Smooth muscle cell (in vitro differentiated cells): ENCODE measurements at regions not wholly inside any gene's neighbourhood (a gene's known extent, or its start where the extent isn't known, plus 50 kb on each side); places are given as distances from the start of the nearest gene placed in this dataset.

Experiments used
- DNase-seq: peaks from one replicate; lab custom pipeline; 2025; ENCODE audit not compliant: unreplicated experiment; lab: John Stamatoyannopoulos, UW
- H2AFZ ChIP-seq: fragments of 200-600 bp; sonication (generic); 2 replicates; pipeline ENCODE4 v1.6.0; 2016; ENCODE audit warnings: antibody characterized with exemption, low read depth, mild to moderate bottlenecking
- H3F3A ChIP-seq: fragments of 200-600 bp; sonication (generic); 2 replicates; pipeline ENCODE4 v1.6.0; 2017; ENCODE audit warnings: antibody characterized with exemption, low read depth
- H3K27ac ChIP-seq: fragments of 200-600 bp; sonication (generic); 2 replicates; pipeline ENCODE4 v1.5.1; 2016; ENCODE audit warnings: low read depth, mild to moderate bottlenecking
- H3K27me3 ChIP-seq: fragments of 200-600 bp; sonication (generic); 2 replicates; pipeline ENCODE4 v1.6.1; 2016; ENCODE audit warnings: low read depth, mild to moderate bottlenecking
- H3K36me3 ChIP-seq: fragments of 200-600 bp; sonication (generic); 2 replicates; pipeline ENCODE4 v1.5.1; 2016; ENCODE audit warnings: low read depth
- H3K4me1 ChIP-seq: fragments of 200-600 bp; sonication (generic); 2 replicates; pipeline ENCODE4 v1.5.1; 2016; ENCODE audit warnings: low read depth
- H3K4me2 ChIP-seq: fragments of 200-600 bp; sonication (generic); 2 replicates; pipeline ENCODE4 v1.6.0; 2016; ENCODE audit warnings: mild to moderate bottlenecking
- H3K4me3 ChIP-seq: fragments of 200-600 bp; sonication (generic); 2 replicates; pipeline ENCODE4 v1.5.1; 2016; ENCODE audit warnings: mild to moderate bottlenecking
- H3K79me2 ChIP-seq: fragments of 200-600 bp; sonication (generic); 2 replicates; pipeline ENCODE4 v1.6.0; 2016; ENCODE audit warnings: low read depth, mild to moderate bottlenecking
- H3K9ac ChIP-seq: fragments of 200-600 bp; sonication (generic); 2 replicates; pipeline ENCODE4 v1.6.0; 2016; ENCODE audit warnings: low read depth
- H3K9me3 ChIP-seq: fragments of 200-600 bp; sonication (generic); replicated peaks from 2 replicates; pipeline ENCODE4 v1.5.1; 2016; ENCODE audit warnings: low read depth
- H4K20me1 ChIP-seq: fragments of 200-600 bp; sonication (generic); 2 replicates; pipeline ENCODE4 v1.6.0; 2016; ENCODE audit warnings: low read depth
- WGBS: methylation state at CpG from one replicate; pipeline ENCODE4 v1.1.7; 2016; ENCODE audit warnings: low lambda C conversion rate; 5-methylcytosine and 5-hydroxymethylcytosine counted together
- TF ChIP-seq, protein P1 (sequence below): fragments of 200-600 bp; sonication (generic); IDR thresholded peaks from 2 replicates; pipeline ENCODE4 v1.5.1; 2017; ENCODE audit warnings: borderline replicate concordance, mild to moderate bottlenecking, antibody characterized with exemption; ENCODE audit not compliant: insufficient read depth, poor library complexity, severe bottlenecking

DNA sequence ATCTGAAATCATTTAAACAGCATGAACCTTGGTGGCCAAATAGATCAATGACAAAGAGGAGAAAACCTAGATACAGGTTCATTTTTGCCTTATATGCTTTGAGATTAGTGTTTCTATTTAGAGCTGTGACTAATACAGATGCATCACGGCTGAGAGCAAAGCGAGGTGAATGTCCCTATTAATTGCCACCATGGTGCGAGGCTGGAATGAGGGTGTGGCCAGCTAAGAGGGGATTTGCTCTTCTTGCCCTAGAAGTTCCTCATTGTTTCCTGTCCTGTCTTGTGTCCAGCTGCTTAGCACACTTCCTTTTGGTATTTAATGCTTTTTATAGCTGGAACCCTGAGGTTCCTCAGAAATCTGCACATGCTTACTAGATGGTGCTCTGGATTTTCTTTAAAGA, 339.1 kb upstream of the RGMA start:
- H2AFZ ChIP-seq: no peak overlapping the region
- H3K36me3 ChIP-seq: no peaks in the 10 kb centered on the region
- no peaks in the 10 kb centered on the region for H3K27me3 ChIP-seq
- no peak overlapping the region for H3K27ac ChIP-seq
- no peak overlapping the region for H3K9ac ChIP-seq
- H3F3A ChIP-seq: no peaks in the 10 kb centered on the region
- H3K9me3 ChIP-seq: no peaks in the 10 kb centered on the region
- no peaks in the 10 kb centered on the region for H3K79me2 ChIP-seq
- no peak overlapping the region for H3K4me2 ChIP-seq
- 26% methylated on average over 3 of the region's 3 CpGs for WGBS
- H3K4me1 ChIP-seq: peaks cover 4% of the 10 kb centered on the region
- no peak for DNase-seq
- no peak overlapping the region for H3K4me3 ChIP-seq
- TF ChIP-seq, protein P1, sequence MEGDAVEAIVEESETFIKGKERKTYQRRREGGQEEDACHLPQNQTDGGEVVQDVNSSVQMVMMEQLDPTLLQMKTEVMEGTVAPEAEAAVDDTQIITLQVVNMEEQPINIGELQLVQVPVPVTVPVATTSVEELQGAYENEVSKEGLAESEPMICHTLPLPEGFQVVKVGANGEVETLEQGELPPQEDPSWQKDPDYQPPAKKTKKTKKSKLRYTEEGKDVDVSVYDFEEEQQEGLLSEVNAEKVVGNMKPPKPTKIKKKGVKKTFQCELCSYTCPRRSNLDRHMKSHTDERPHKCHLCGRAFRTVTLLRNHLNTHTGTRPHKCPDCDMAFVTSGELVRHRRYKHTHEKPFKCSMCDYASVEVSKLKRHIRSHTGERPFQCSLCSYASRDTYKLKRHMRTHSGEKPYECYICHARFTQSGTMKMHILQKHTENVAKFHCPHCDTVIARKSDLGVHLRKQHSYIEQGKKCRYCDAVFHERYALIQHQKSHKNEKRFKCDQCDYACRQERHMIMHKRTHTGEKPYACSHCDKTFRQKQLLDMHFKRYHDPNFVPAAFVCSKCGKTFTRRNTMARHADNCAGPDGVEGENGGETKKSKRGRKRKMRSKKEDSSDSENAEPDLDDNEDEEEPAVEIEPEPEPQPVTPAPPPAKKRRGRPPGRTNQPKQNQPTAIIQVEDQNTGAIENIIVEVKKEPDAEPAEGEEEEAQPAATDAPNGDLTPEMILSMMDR: no peak
- H4K20me1 ChIP-seq: no peaks in the 10 kb centered on the region

DNA sequence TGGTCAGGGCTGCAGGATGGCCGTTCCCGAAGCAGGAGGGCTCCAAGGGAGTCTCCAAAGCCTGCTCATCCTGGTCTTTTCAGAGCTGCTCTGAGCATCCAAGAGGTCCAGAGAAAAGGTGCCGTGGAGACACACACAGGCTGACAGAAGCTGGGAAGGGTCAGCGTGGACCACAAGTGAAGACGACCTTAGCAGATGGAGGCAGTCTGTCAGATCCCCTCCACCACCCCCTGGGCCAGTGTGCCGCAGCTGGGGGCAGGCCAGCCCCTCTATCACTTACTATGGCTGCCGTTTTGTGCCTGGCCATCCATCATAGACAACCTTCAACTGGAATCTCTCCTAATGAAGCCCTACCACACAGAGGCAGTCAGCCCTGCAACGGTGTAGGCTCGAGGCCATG, 335.1 kb upstream of the RGMA start:
- Histone ChIP-seq H3K79me2 (no peaks in the 10 kb centered on the region), H3K27ac (no peak overlapping the region), H3K9me3 (no peaks in the 10 kb centered on the region), H3K27me3 (peaks cover 3% of the 10 kb centered on the region), H3F3A (no peaks in the 10 kb centered on the region), H4K20me1 (no peaks in the 10 kb centered on the region), H3K9ac (no peak overlapping the region), H3K36me3 (no peaks in the 10 kb centered on the region), H3K4me3 (no peak overlapping the region), H3K4me2 (no peak overlapping the region), H3K4me1 (peaks cover 4% of the 10 kb centered on the region), H2AFZ (no peak overlapping the region)
- WGBS: 90% methylated on average over 9 of the region's 9 CpGs
- TF ChIP-seq, protein P1: no peak
- DNase-seq: no peak

DNA sequence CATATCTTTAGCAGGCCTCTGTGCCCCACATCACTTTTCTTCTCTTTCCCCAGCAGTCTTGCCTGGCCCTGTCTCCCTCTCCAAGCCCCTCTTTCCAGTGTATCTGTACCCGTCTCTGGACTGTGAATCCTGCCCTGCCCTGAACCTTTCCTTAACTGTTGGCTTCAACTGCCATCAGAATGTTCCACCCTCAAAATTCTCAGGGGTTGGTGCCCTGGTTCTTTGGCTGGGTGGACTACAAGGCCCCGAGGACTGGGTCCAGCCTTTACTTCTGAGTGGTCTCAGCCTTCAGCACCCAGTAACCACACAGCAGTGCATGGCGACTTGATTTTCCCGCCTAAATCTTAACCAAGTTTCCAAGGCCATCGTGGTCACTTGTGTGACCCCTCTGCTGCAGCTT, 333.5 kb upstream of the RGMA start:
- no peaks in the 10 kb centered on the region for H3K9me3 ChIP-seq
- no peak overlapping the region for H3K9ac ChIP-seq
- no peak overlapping the region for H3K27ac ChIP-seq
- WGBS: 89% methylated on average over 5 of the region's 5 CpGs
- no peaks in the 10 kb centered on the region for H3K79me2 ChIP-seq
- H4K20me1 ChIP-seq: no peaks in the 10 kb centered on the region
- H3K36me3 ChIP-seq: no peaks in the 10 kb centered on the region
- H3K4me1 ChIP-seq: peaks cover 4% of the 10 kb centered on the region
- H3F3A ChIP-seq: no peaks in the 10 kb centered on the region
- H3K27me3 ChIP-seq: peaks cover 3% of the 10 kb centered on the region
- no peak overlapping the region for H3K4me3 ChIP-seq
- no peak overlapping the region for H2AFZ ChIP-seq
- no peak for DNase-seq
- H3K4me2 ChIP-seq: no peak overlapping the region
- TF ChIP-seq, protein P1: no peak

DNA sequence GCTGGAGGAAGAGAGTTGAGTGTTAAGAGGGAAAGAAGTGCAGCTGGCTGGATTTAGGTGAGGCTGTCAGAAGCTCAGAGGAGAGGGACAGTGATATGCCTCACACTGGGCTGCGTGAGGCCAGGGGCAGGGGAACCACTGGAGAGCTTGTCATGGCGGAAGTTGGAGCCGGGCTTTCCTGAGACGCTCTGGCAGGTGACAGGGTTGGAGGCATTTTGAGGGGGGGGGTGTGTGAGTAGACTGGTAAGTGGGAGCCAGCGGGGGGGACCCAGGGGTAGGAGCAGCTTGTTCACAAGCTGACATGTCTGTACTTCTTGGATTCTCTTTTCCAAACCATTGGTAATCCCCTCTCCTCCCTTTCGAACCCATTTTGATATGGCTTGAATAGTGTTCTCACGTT, 331.5 kb upstream of the RGMA start:
- no peak overlapping the region for H3K27ac ChIP-seq
- H3K4me2 ChIP-seq: no peak overlapping the region
- no peak overlapping the region for H2AFZ ChIP-seq
- H3K9me3 ChIP-seq: no peaks in the 10 kb centered on the region
- H3K9ac ChIP-seq: no peak overlapping the region
- H4K20me1 ChIP-seq: no peaks in the 10 kb centered on the region
- no peak for DNase-seq
- H3K79me2 ChIP-seq: no peaks in the 10 kb centered on the region
- peaks cover 3% of the 10 kb centered on the region for H3K27me3 ChIP-seq
- H3F3A ChIP-seq: no peaks in the 10 kb centered on the region
- no peaks in the 10 kb centered on the region for H3K36me3 ChIP-seq
- TF ChIP-seq, protein P1: no peak
- WGBS: 77% methylated on average over 7 of the region's 7 CpGs
- no peak overlapping the region for H3K4me3 ChIP-seq
- peaks cover 7% of the 10 kb centered on the region for H3K4me1 ChIP-seq
